ENCODE measurements at regions not wholly inside any gene's neighbourhood (a gene's known extent, or its start where the extent isn't known, plus 50 kb on each side); places are given as distances from the start of the nearest gene placed in this dataset.
A peak's percentile ranks its signal among the peaks of the same experiment; 100 is the strongest.

- Histone ChIP-seq H3K27ac (ENCODE audit: insufficient read depth, low read length) (no peak overlapping the region), H3K36me3 (ENCODE audit: control insufficient read depth, insufficient read depth, low read length) (no peaks in the 10 kb centered on the region), H3K4me1 (ENCODE audit: control insufficient read depth, extremely low read depth, insufficient read depth, low read length) (no peaks in the 10 kb centered on the region), H3K9ac (ENCODE audit: insufficient read depth, low read length) (no peak overlapping the region), H3K79me2 (ENCODE audit: control insufficient read depth, insufficient read depth, low read length) (no peaks in the 10 kb centered on the region), H3K9me3 (ENCODE audit: control insufficient read depth, insufficient read depth, low read depth, low read length) (no peaks in the 10 kb centered on the region), H4K20me1 (ENCODE audit: control insufficient read depth, extremely low read depth, insufficient read depth, low read length) (no peaks in the 10 kb centered on the region), H3K27me3 (ENCODE audit: control insufficient read depth, insufficient read depth, low read length) (no peaks in the 10 kb centered on the region), H2AFZ (ENCODE audit: low read length) (no peak overlapping the region), H3K4me2 (ENCODE audit: extremely low read depth, insufficient read depth, low read length) (no peak overlapping the region), H3K4me3 (replicated peaks in 1 of 4; ENCODE audit: control extremely low read depth in 1 of 4, insufficient read depth in 1 of 4, low read depth in 3 of 4, low read length in 4 of 4) (peak overlapping the region in 1 of 4 experiments; percentile 15)
- TF ChIP-seq, protein P1, sequence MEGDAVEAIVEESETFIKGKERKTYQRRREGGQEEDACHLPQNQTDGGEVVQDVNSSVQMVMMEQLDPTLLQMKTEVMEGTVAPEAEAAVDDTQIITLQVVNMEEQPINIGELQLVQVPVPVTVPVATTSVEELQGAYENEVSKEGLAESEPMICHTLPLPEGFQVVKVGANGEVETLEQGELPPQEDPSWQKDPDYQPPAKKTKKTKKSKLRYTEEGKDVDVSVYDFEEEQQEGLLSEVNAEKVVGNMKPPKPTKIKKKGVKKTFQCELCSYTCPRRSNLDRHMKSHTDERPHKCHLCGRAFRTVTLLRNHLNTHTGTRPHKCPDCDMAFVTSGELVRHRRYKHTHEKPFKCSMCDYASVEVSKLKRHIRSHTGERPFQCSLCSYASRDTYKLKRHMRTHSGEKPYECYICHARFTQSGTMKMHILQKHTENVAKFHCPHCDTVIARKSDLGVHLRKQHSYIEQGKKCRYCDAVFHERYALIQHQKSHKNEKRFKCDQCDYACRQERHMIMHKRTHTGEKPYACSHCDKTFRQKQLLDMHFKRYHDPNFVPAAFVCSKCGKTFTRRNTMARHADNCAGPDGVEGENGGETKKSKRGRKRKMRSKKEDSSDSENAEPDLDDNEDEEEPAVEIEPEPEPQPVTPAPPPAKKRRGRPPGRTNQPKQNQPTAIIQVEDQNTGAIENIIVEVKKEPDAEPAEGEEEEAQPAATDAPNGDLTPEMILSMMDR (conservative IDR thresholded peaks at IDR 0.05 in 1 of 2, IDR thresholded peaks at IDR 0.05 in 1 of 2; ENCODE audit: low read depth in 1 of 2, low read length in 2 of 2), result no peak
- no peak for TF ChIP-seq EZH2 (IDR thresholded peaks at IDR 0.05; ENCODE audit: low read length, missing control alignments)
- peak in 1 of 2 donors; percentile 4 for DNase-seq (ENCODE audit: low read depth in 2 of 2)
Observed at GRCh38 chr13:85316506-85317025, 482.7 kb downstream of the SLITRK6 start.

GRCh38 chr13:85314686-85315085 lies 484.5 kb downstream of the SLITRK6 start:
- H3K4me2 ChIP-seq (ENCODE audit: extremely low read depth, insufficient read depth, low read length), result no peak overlapping the region
- H3K36me3 ChIP-seq (ENCODE audit: control insufficient read depth, insufficient read depth, low read length), result no peaks in the 10 kb centered on the region
- DNase-seq (ENCODE audit: low read depth in 2 of 2), result no peak
- H4K20me1 ChIP-seq (ENCODE audit: control insufficient read depth, extremely low read depth, insufficient read depth, low read length), result no peaks in the 10 kb centered on the region
- no peak overlapping the region for H3K4me3 ChIP-seq (replicated peaks in 1 of 4; ENCODE audit: control extremely low read depth in 1 of 4, insufficient read depth in 1 of 4, low read depth in 3 of 4, low read length in 4 of 4)
- H3K4me1 ChIP-seq (ENCODE audit: control insufficient read depth, extremely low read depth, insufficient read depth, low read length), result no peaks in the 10 kb centered on the region
- H3K27me3 ChIP-seq (ENCODE audit: control insufficient read depth, insufficient read depth, low read length), result no peaks in the 10 kb centered on the region
- no peak overlapping the region for H3K9ac ChIP-seq (ENCODE audit: insufficient read depth, low read length)
- H3K27ac ChIP-seq (ENCODE audit: insufficient read depth, low read length), result no peak overlapping the region
- H3K9me3 ChIP-seq (ENCODE audit: control insufficient read depth, insufficient read depth, low read depth, low read length), result no peaks in the 10 kb centered on the region
- no peaks in the 10 kb centered on the region for H3K79me2 ChIP-seq (ENCODE audit: control insufficient read depth, insufficient read depth, low read length)
- TF ChIP-seq, protein P1 (conservative IDR thresholded peaks at IDR 0.05 in 1 of 2, IDR thresholded peaks at IDR 0.05 in 1 of 2; ENCODE audit: low read depth in 1 of 2, low read length in 2 of 2), result no peak
- no peak for TF ChIP-seq EZH2 (IDR thresholded peaks at IDR 0.05; ENCODE audit: low read length, missing control alignments)
- H2AFZ ChIP-seq (ENCODE audit: low read length), result no peak overlapping the region

GRCh38 chr13:85313761-85314503 lies 485.3 kb downstream of the SLITRK6 start:
- TF ChIP-seq, protein P1 (conservative IDR thresholded peaks at IDR 0.05 in 1 of 2, IDR thresholded peaks at IDR 0.05 in 1 of 2; ENCODE audit: low read depth in 1 of 2, low read length in 2 of 2), result no peak
- TF ChIP-seq EZH2 (IDR thresholded peaks at IDR 0.05; ENCODE audit: low read length, missing control alignments), result no peak
- H2AFZ ChIP-seq (ENCODE audit: low read length), result no peak overlapping the region
- H3K4me3 ChIP-seq (replicated peaks in 1 of 4; ENCODE audit: control extremely low read depth in 1 of 4, insufficient read depth in 1 of 4, low read depth in 3 of 4, low read length in 4 of 4), result no peak overlapping the region
- H3K9me3 ChIP-seq (ENCODE audit: control insufficient read depth, insufficient read depth, low read depth, low read length), result no peaks in the 10 kb centered on the region
- H3K36me3 ChIP-seq (ENCODE audit: control insufficient read depth, insufficient read depth, low read length), result no peaks in the 10 kb centered on the region
- peak; percentile 7 to 77 for DNase-seq (ENCODE audit: low read depth in 2 of 2)
- no peaks in the 10 kb centered on the region for H3K79me2 ChIP-seq (ENCODE audit: control insufficient read depth, insufficient read depth, low read length)
- H3K4me1 ChIP-seq (ENCODE audit: control insufficient read depth, extremely low read depth, insufficient read depth, low read length), result no peaks in the 10 kb centered on the region
- no peaks in the 10 kb centered on the region for H4K20me1 ChIP-seq (ENCODE audit: control insufficient read depth, extremely low read depth, insufficient read depth, low read length)
- H3K9ac ChIP-seq (ENCODE audit: insufficient read depth, low read length), result no peak overlapping the region
- no peak overlapping the region for H3K27ac ChIP-seq (ENCODE audit: insufficient read depth, low read length)
- H3K4me2 ChIP-seq (ENCODE audit: extremely low read depth, insufficient read depth, low read length), result no peak overlapping the region
- H3K27me3 ChIP-seq (ENCODE audit: control insufficient read depth, insufficient read depth, low read length), result no peaks in the 10 kb centered on the region
